Neutrophil (primary cell): ENCODE measurements at regions not wholly inside any gene's neighbourhood (a gene's known extent, or its start where the extent isn't known, plus 50 kb on each side); places are given as distances from the start of the nearest gene placed in this dataset.

ENCODE experiments used
- H3K27ac ChIP-seq: fragments of 200-600 bp; sonication (generic); 2 replicates; pipeline ENCODE4 v1.5.1; 2016; ENCODE audit warnings: mild to moderate bottlenecking, moderate library complexity
- H3K27me3 ChIP-seq: fragments of 200-600 bp; sonication (generic); 2 replicates; pipeline ENCODE4 v1.6.0; 2016; ENCODE audit warnings: mild to moderate bottlenecking
- H3K36me3 ChIP-seq: fragments of 200-600 bp; sonication (generic); 2 replicates; pipeline ENCODE4 v1.5.1; 2017
- H3K4me1 ChIP-seq, 2 experiments: fragments of 200-600 bp in 1 of 2; sonication (generic) in 1 of 2; 1 replicate in 1 of 2; 2 replicates in 1 of 2; pipeline versions ENCODE4 v1.5.1 to v1.6.1; 2013 to 2016; ENCODE audit warnings: low read depth in 1 of 2, low read length in 1 of 2, mild to moderate bottlenecking in 1 of 2, moderate library complexity in 1 of 2; ENCODE audit not compliant: control insufficient read depth in 1 of 2, insufficient read depth in 1 of 2
- H3K4me3 ChIP-seq, 2 experiments: fragments of 200-600 bp in 1 of 2; sonication (generic) in 1 of 2; 1 replicate in 1 of 2; 2 replicates in 1 of 2; pipeline ENCODE4 v1.5.1; 2013 to 2016; ENCODE audit warnings: low read depth in 1 of 2, low read length in 1 of 2, mild to moderate bottlenecking in 1 of 2, moderate library complexity in 1 of 2
- H3K9me3 ChIP-seq: fragments of 200-600 bp; sonication (generic); 2 replicates; pipeline ENCODE4 v1.5.1; 2016
- TF ChIP-seq, protein P1 (sequence below): fragments of 200-600 bp; sonication (generic); IDR thresholded peaks from 2 replicates; pipeline ENCODE4 v1.5.1; 2016; ENCODE audit warnings: antibody characterized with exemption

DNA sequence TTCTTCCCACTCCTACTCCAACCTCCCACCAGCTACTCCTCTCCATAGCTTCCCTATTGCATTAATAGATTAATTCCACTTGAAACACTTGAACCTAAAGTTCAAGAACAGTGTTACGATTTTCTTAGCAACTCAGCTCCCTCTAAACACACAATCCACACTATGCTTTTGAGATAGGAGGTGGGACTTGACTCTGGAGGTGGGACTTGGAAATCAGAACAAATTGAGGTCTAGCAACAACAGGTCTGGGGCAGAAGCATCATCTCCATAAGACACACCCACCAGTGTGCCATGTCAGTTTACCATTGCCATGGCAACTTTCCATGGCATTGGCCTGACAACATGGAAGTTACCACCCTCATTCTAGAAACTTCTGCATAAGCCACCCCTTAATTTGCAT lies 336.5 kb upstream of the ALCAM start:
- H3K9me3 ChIP-seq, result no peaks in the 10 kb centered on the region
- no peaks in the 10 kb centered on the region for H3K36me3 ChIP-seq
- TF ChIP-seq, protein P1, sequence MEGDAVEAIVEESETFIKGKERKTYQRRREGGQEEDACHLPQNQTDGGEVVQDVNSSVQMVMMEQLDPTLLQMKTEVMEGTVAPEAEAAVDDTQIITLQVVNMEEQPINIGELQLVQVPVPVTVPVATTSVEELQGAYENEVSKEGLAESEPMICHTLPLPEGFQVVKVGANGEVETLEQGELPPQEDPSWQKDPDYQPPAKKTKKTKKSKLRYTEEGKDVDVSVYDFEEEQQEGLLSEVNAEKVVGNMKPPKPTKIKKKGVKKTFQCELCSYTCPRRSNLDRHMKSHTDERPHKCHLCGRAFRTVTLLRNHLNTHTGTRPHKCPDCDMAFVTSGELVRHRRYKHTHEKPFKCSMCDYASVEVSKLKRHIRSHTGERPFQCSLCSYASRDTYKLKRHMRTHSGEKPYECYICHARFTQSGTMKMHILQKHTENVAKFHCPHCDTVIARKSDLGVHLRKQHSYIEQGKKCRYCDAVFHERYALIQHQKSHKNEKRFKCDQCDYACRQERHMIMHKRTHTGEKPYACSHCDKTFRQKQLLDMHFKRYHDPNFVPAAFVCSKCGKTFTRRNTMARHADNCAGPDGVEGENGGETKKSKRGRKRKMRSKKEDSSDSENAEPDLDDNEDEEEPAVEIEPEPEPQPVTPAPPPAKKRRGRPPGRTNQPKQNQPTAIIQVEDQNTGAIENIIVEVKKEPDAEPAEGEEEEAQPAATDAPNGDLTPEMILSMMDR, result no peak
- H3K4me1 ChIP-seq, result no peaks in the 10 kb centered on the region
- no peak overlapping the region for H3K4me3 ChIP-seq
- H3K27ac ChIP-seq, result no peak overlapping the region
- H3K27me3 ChIP-seq, result no peaks in the 10 kb centered on the region

DNA sequence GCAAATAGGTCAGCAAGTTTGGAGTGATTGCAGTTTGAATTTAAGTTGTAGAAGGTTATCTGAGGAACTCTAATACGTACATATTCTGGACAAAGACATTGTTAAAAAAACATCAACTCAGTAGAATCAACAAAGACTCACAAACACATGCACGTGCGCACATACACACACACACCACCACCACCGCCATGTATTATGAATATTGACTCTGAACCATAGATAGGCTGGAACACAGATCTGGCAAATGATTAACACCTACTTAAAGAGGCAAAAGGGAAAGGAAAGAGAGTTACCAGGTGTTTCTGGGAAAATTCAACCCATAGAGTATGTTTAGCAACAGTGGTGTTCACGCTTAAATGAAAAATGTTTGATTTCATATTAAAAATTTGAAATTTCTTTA lies 334.2 kb upstream of the ALCAM start:
- TF ChIP-seq, protein P1, result no peak
- Histone ChIP-seq H3K36me3 (no peaks in the 10 kb centered on the region), H3K4me1 (no peaks in the 10 kb centered on the region), H3K9me3 (no peaks in the 10 kb centered on the region), H3K27ac (no peak overlapping the region), H3K4me3 (no peak overlapping the region), H3K27me3 (no peaks in the 10 kb centered on the region)

DNA sequence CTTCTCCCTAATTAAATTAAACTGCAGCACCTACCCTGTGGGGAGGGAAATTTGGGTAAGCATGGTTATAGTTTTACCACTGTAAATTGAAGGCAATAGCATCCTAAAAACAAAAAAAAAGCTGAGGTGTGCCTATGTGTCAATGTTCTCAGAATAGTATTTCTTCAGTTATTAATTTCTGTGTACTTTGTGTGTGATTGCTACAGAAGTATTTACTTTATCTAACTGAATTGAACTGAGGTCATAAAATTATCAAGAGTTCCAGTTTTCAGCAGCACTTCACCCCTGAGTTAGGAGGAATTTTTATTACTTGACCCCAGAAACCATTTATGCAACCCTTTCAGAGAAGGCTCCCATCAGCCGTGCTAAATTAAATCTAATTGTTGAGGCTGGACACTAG lies 333.6 kb upstream of the ALCAM start:
- Histone ChIP-seq H3K9me3 (no peaks in the 10 kb centered on the region), H3K4me1 (no peaks in the 10 kb centered on the region), H3K4me3 (no peak overlapping the region), H3K27ac (no peak overlapping the region), H3K36me3 (no peaks in the 10 kb centered on the region), H3K27me3 (no peaks in the 10 kb centered on the region)
- TF ChIP-seq, protein P1, result no peak

DNA sequence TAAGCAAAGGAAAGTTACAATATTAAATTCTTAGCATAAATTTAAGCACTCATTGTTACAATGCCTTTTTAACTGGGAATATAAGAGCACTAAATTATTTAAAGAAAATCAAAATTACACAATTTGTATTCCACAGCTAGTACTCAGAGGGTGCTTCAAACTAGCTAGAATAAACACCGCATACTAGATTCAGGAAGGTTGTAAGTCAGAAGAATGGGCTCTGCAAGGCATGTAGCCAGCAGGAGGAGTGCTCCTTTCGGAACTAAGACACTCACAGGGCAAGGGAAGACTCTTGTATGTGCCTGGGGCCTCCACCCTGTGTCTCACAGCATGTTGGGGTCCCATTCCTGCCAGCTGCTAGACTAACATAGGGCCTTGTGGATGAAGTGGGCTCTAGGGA lies 327.7 kb upstream of the ALCAM start:
- Histone ChIP-seq H3K4me1 (no peaks in the 10 kb centered on the region), H3K4me3 (no peak overlapping the region), H3K9me3 (no peaks in the 10 kb centered on the region), H3K27me3 (no peaks in the 10 kb centered on the region), H3K27ac (no peak overlapping the region), H3K36me3 (no peaks in the 10 kb centered on the region)
- TF ChIP-seq, protein P1, result no peak

DNA sequence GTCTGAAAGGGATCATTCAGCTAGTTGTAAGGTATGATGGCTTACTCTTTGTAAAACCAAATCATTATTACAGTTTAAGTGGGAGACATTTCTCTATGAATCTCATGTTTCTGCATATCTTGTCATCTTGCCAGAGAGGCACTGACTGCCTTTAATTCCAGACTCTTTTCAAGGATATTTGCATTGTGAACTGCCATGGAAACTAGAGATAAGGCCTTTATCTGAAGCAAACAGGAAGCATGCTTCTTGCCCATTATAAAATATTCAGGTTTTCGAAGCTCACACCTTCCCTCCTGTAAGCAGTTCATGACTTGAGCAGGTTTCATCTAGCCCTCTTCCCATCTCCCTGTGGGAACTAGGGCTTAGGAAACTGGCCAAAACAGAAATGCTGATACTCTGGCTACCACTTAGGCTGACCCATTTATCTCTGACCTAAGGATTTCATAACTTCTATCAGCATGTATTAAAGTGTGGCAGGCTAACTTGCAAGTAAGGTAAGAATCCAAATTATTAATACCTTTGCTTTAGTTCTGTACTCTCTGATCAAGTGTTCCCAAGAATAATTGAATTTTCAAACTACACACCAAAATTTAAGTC lies 326.6 kb upstream of the ALCAM start:
- Histone ChIP-seq H3K4me3 (no peak overlapping the region), H3K27me3 (no peaks in the 10 kb centered on the region), H3K9me3 (no peaks in the 10 kb centered on the region), H3K36me3 (no peaks in the 10 kb centered on the region), H3K27ac (no peak overlapping the region), H3K4me1 (no peaks in the 10 kb centered on the region)
- TF ChIP-seq, protein P1, result no peak

DNA sequence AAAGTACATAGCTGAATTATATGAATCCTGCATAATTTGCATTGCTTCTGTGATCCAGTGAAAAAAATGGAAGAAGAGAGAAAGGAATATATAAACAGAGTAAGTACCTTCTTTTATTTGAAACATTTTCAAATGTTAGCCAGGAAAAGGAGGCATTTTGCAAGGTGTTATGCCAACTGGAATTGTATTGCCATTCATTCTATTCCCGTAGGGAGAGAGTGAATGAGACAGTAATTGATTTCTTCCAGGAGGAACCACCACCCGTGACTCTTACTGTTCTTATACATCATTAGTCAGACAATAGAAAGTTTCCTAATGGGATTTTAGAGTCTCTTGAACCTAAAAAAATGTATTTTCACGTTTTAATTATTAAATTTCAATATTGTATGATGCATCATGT lies 324.1 kb upstream of the ALCAM start:
- H3K27me3 ChIP-seq, result no peaks in the 10 kb centered on the region
- no peak overlapping the region for H3K27ac ChIP-seq
- no peaks in the 10 kb centered on the region for H3K4me1 ChIP-seq
- TF ChIP-seq, protein P1, result no peak
- no peak overlapping the region for H3K4me3 ChIP-seq
- H3K9me3 ChIP-seq, result no peaks in the 10 kb centered on the region
- H3K36me3 ChIP-seq, result no peaks in the 10 kb centered on the region
